Neural cell (in vitro differentiated cells): ENCODE measurements at regions not wholly inside any gene's neighbourhood (a gene's known extent, or its start where the extent isn't known, plus 50 kb on each side); places are given as distances from the start of the nearest gene placed in this dataset.

Source experiments
- H2AFZ ChIP-seq: fragments of 200-600, 300-800 bp; sonication (generic), shearing (Covaris generic); 2 replicates; pipeline ENCODE4 v1.6.0; 2014; ENCODE audit warnings: low read depth, mild to moderate bottlenecking, antibody characterized with exemption, low read length, moderate library complexity
- H3F3A ChIP-seq: fragments of 200-600 bp; shearing (Covaris generic); 2 replicates; pipeline ENCODE4 v1.6.1; 2016; ENCODE audit warnings: mild to moderate bottlenecking, moderate library complexity, mixed read lengths, antibody characterized with exemption, low read length; ENCODE audit not compliant: insufficient read depth, poor library complexity, severe bottlenecking
- H3K27ac ChIP-seq: fragments of 200-600, 300-800 bp; sonication (generic), shearing (Covaris generic); 2 replicates; pipeline ENCODE4 v1.5.1; 2014; ENCODE audit warnings: mild to moderate bottlenecking, low read length, moderate library complexity
- H3K27me3 ChIP-seq: fragments of 300-800, 200-600 bp; sonication (generic), shearing (Covaris generic); 2 replicates; pipeline ENCODE4 v1.6.0; 2014; ENCODE audit warnings: mild to moderate bottlenecking, low read depth, low read length, moderate library complexity; ENCODE audit not compliant: insufficient read depth
- H3K36me3 ChIP-seq: fragments of 300-800, 200-600 bp; sonication (generic), shearing (Covaris generic); 2 replicates; pipeline ENCODE4 v1.5.1; 2014; ENCODE audit warnings: mild to moderate bottlenecking, antibody characterized with exemption, low read length, moderate library complexity; ENCODE audit not compliant: insufficient read depth
- H3K4me2 ChIP-seq: fragments of 300-800, 200-600 bp; sonication (generic), shearing (Covaris generic); 2 replicates; pipeline ENCODE4 v1.6.0; 2014; ENCODE audit warnings: mild to moderate bottlenecking, low read length
- H3K4me3 ChIP-seq: fragments of 300-800, 200-600 bp; sonication (generic), shearing (Covaris generic); 2 replicates; pipeline ENCODE4 v1.5.1; 2014; ENCODE audit warnings: mild to moderate bottlenecking, low read length, moderate library complexity
- H3K79me2 ChIP-seq: fragments of 200-600 bp; shearing (Covaris generic); replicated peaks from 2 replicates; pipeline ENCODE4 v1.6.0; 2014; ENCODE audit warnings: mild to moderate bottlenecking, low read length, moderate library complexity; ENCODE audit not compliant: insufficient read depth
- H3K9ac ChIP-seq: fragments of 300-800, 200-600 bp; sonication (generic), shearing (Covaris generic); 2 replicates; pipeline ENCODE4 v1.6.1; 2016; ENCODE audit warnings: mild to moderate bottlenecking, low read length, mixed read lengths
- H3K9me2 ChIP-seq: fragments of 200-600 bp; shearing (Covaris generic); 2 replicates; pipeline ENCODE4 v1.6.1; 2016; ENCODE audit warnings: mild to moderate bottlenecking, low read length, mixed read lengths; ENCODE audit not compliant: insufficient read depth
- H3K9me3 ChIP-seq: fragments of 200-600, 300-800 bp; sonication (generic), shearing (Covaris generic); 2 replicates; pipeline ENCODE4 v1.6.1; 2016; ENCODE audit warnings: mild to moderate bottlenecking, mixed run types, low read length, moderate library complexity, mixed read lengths
- H4K20me1 ChIP-seq: fragments of 200-600 bp; shearing (Covaris generic); 2 replicates; pipeline ENCODE4 v1.6.1; 2016; ENCODE audit warnings: mild to moderate bottlenecking, mixed run types; ENCODE audit not compliant: insufficient read depth
- CTCF ChIP-seq: fragments of 450-650 bp; IDR thresholded peaks from 2 replicates; pipeline ENCODE4 v1.5.1; 2014; ENCODE audit warnings: antibody characterized with exemption, mild to moderate bottlenecking, moderate library complexity; ENCODE audit not compliant: poor library complexity, severe bottlenecking
- EP300 ChIP-seq: fragments of 450-650 bp; conservative IDR thresholded peaks from 2 replicates; pipeline ENCODE4 v1.6.1; 2014; ENCODE audit warnings: antibody characterized with exemption, mild to moderate bottlenecking, moderate library complexity; ENCODE audit not compliant: poor library complexity, severe bottlenecking
- EZH2 ChIP-seq: fragments of 200-600, 300-800 bp; shearing (Covaris generic), sonication (generic); IDR thresholded peaks from 2 replicates; pipeline ENCODE4 v1.6.1; 2014; ENCODE audit warnings: antibody characterized with exemption, low read length, borderline replicate concordance, mild to moderate bottlenecking; ENCODE audit not compliant: insufficient read depth, poor library complexity, severe bottlenecking
- MXI1 ChIP-seq: fragments of 450-650 bp; conservative IDR thresholded peaks from 2 replicates; pipeline ENCODE4 v1.6.1; 2014; ENCODE audit warnings: antibody characterized with exemption, mild to moderate bottlenecking; ENCODE audit not compliant: poor library complexity, severe bottlenecking
- POLR2AphosphoS5 ChIP-seq: IDR thresholded peaks from 2 replicates; pipeline ENCODE4 v1.6.1; 2012
- RAD21 ChIP-seq: fragments of 450-650 bp; conservative IDR thresholded peaks from 2 replicates; pipeline ENCODE4 v1.6.1; 2014; ENCODE audit warnings: antibody characterized with exemption, mild to moderate bottlenecking, moderate library complexity
- SMC3 ChIP-seq: fragments of 450-650 bp; conservative IDR thresholded peaks from 2 replicates; pipeline ENCODE4 v1.6.1; 2014; ENCODE audit warnings: antibody characterized with exemption, mild to moderate bottlenecking, moderate library complexity; ENCODE audit not compliant: poor library complexity
- TAF1 ChIP-seq: IDR thresholded peaks from 2 replicates; pipeline ENCODE4 v1.6.1; 2012; ENCODE audit warnings: low read depth
- TF ChIP-seq, protein P1 (sequence below): IDR thresholded peaks from 2 replicates; pipeline ENCODE4 v1.6.1; 2012; ENCODE audit warnings: borderline replicate concordance

GRCh38 chr12:58639318-58639934, 280.9 kb downstream of the LRIG3 start:
- Histone ChIP-seq H3K27me3 (no peaks in the 10 kb centered on the region), H3K9me2 (no peaks in the 10 kb centered on the region), H3K79me2 (no peaks in the 10 kb centered on the region), H3K36me3 (no peaks in the 10 kb centered on the region), H4K20me1 (no peaks in the 10 kb centered on the region), H3K4me3 (no peak overlapping the region), H3F3A (no peaks in the 10 kb centered on the region), H3K27ac (no peak overlapping the region), H3K4me2 (no peak overlapping the region), H3K9me3 (no peaks in the 10 kb centered on the region), H2AFZ (no peak overlapping the region), H3K9ac (no peak overlapping the region)
- no peak for TF ChIP-seq CTCF
- no peak for TF ChIP-seq TAF1
- TF ChIP-seq SMC3, result no peak
- TF ChIP-seq, protein P1, sequence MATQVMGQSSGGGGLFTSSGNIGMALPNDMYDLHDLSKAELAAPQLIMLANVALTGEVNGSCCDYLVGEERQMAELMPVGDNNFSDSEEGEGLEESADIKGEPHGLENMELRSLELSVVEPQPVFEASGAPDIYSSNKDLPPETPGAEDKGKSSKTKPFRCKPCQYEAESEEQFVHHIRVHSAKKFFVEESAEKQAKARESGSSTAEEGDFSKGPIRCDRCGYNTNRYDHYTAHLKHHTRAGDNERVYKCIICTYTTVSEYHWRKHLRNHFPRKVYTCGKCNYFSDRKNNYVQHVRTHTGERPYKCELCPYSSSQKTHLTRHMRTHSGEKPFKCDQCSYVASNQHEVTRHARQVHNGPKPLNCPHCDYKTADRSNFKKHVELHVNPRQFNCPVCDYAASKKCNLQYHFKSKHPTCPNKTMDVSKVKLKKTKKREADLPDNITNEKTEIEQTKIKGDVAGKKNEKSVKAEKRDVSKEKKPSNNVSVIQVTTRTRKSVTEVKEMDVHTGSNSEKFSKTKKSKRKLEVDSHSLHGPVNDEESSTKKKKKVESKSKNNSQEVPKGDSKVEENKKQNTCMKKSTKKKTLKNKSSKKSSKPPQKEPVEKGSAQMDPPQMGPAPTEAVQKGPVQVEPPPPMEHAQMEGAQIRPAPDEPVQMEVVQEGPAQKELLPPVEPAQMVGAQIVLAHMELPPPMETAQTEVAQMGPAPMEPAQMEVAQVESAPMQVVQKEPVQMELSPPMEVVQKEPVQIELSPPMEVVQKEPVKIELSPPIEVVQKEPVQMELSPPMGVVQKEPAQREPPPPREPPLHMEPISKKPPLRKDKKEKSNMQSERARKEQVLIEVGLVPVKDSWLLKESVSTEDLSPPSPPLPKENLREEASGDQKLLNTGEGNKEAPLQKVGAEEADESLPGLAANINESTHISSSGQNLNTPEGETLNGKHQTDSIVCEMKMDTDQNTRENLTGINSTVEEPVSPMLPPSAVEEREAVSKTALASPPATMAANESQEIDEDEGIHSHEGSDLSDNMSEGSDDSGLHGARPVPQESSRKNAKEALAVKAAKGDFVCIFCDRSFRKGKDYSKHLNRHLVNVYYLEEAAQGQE, result no peak
- TF ChIP-seq EP300, result no peak
- no peak for TF ChIP-seq POLR2AphosphoS5
- TF ChIP-seq EZH2, result no peak
- no peak for TF ChIP-seq RAD21
- TF ChIP-seq MXI1, result no peak

- H3K4me2 ChIP-seq, result no peak overlapping the region
- no peaks in the 10 kb centered on the region for H3K9me2 ChIP-seq
- no peaks in the 10 kb centered on the region for H3K36me3 ChIP-seq
- no peaks in the 10 kb centered on the region for H3F3A ChIP-seq
- H3K9me3 ChIP-seq, result no peaks in the 10 kb centered on the region
- no peaks in the 10 kb centered on the region for H3K79me2 ChIP-seq
- H4K20me1 ChIP-seq, result no peaks in the 10 kb centered on the region
- H3K4me3 ChIP-seq, result no peak overlapping the region
- no peak for TF ChIP-seq EZH2
- TF ChIP-seq CTCF, result no peak
- H3K27ac ChIP-seq, result no peak overlapping the region
- no peaks in the 10 kb centered on the region for H3K27me3 ChIP-seq
- H2AFZ ChIP-seq, result no peak overlapping the region
- H3K9ac ChIP-seq, result no peak overlapping the region
These were observed 280.0 kb downstream of the LRIG3 start for GRCh38 chr12:58640314-58640713.
